MM.1S (cell line): ENCODE measurements at regions not wholly inside any gene's neighbourhood (a gene's known extent, or its start where the extent isn't known, plus 50 kb on each side); places are given as distances from the start of the nearest gene placed in this dataset.

Experiments used
- DNase-seq: peaks from one replicate; pipeline ENCODE4 v3.0.0-alpha.2; 2015
- H2AFZ ChIP-seq: fragments of 300-600 bp; sonication (generic); 2 replicates; pipeline ENCODE4 v1.6.0; 2016; ENCODE audit warnings: antibody characterized with exemption, low read length
- H3F3A ChIP-seq: fragments of 300-600 bp; sonication (generic); 2 replicates; pipeline ENCODE4 v1.6.1; 2016; ENCODE audit warnings: mild to moderate bottlenecking, antibody characterized with exemption, low read length, moderate library complexity, mixed read lengths; ENCODE audit not compliant: insufficient read depth
- H3K27ac ChIP-seq: fragments of 300-600 bp; sonication (generic); 2 replicates; pipeline ENCODE4 v1.5.1; 2016; ENCODE audit warnings: mild to moderate bottlenecking, low read length
- H3K27me3 ChIP-seq: fragments of 300-600 bp; sonication (generic); replicated peaks from 2 replicates; pipeline ENCODE4 v1.6.0; 2016; ENCODE audit warnings: low read length; ENCODE audit not compliant: insufficient read depth
- H3K36me3 ChIP-seq: fragments of 300-600 bp; sonication (generic); replicated peaks from 2 replicates; pipeline ENCODE4 v1.6.1; 2016; ENCODE audit warnings: mild to moderate bottlenecking, low read length, mixed read lengths; ENCODE audit not compliant: insufficient read depth
- H3K4me1 ChIP-seq: fragments of 300-600 bp; sonication (generic); 2 replicates; pipeline ENCODE4 v1.6.1; 2016; ENCODE audit warnings: low read length, mixed read lengths
- H3K4me2 ChIP-seq: fragments of 300-600 bp; sonication (generic); 2 replicates; pipeline ENCODE4 v1.6.0; 2016; ENCODE audit warnings: low read depth, low read length
- H3K4me3 ChIP-seq: fragments of 300-600 bp; sonication (generic); 2 replicates; pipeline ENCODE4 v1.5.1; 2016; ENCODE audit warnings: low read length, mixed read lengths
- H3K79me2 ChIP-seq: fragments of 300-600 bp; sonication (generic); 2 replicates; pipeline ENCODE4 v1.6.1; 2016; ENCODE audit warnings: mixed run types, low read length, mixed read lengths
- H3K9ac ChIP-seq: fragments of 300-600 bp; sonication (generic); 2 replicates; pipeline ENCODE4 v1.6.1; 2016; ENCODE audit warnings: low read length, mixed read lengths
- H3K9me2 ChIP-seq: fragments of 300-600 bp; sonication (generic); replicated peaks from 2 replicates; pipeline ENCODE4 v1.6.1; 2016; ENCODE audit warnings: mild to moderate bottlenecking, low read length, mixed read lengths; ENCODE audit not compliant: insufficient read depth
- H3K9me3 ChIP-seq: fragments of 300-600 bp; sonication (generic); replicated peaks from 2 replicates; pipeline ENCODE4 v1.6.1; 2016; ENCODE audit warnings: mild to moderate bottlenecking, low read length, mixed read lengths; ENCODE audit not compliant: insufficient read depth
- H4K20me1 ChIP-seq: fragments of 300-600 bp; sonication (generic); 2 replicates; pipeline ENCODE4 v1.6.1; 2016; ENCODE audit warnings: mild to moderate bottlenecking, low read length, moderate library complexity, mixed read lengths; ENCODE audit not compliant: insufficient read depth
- CTCF ChIP-seq: fragments of 300-600 bp; sonication (generic); IDR thresholded peaks from 2 replicates; pipeline ENCODE4 v1.5.1; 2016; ENCODE audit warnings: antibody characterized with exemption, low read length, mixed read lengths
- EZH2 ChIP-seq: fragments of 300-600 bp; sonication (generic); optimal IDR thresholded peaks from 2 replicates; pipeline ENCODE3; 2017; ENCODE audit warnings: low read depth, mild to moderate bottlenecking, antibody characterized with exemption, low read length, mixed read lengths
- EZH2phosphoT487 ChIP-seq: fragments of 300-600 bp; sonication (generic); IDR thresholded peaks from 2 replicates; pipeline ENCODE4 v1.6.1; 2018; ENCODE audit warnings: antibody characterized with exemption, low read length

GRCh38 chr13:107912745-107913144, 302.6 kb downstream of the LIG4 start:
- Histone ChIP-seq H3K27ac (no peak overlapping the region), H3K27me3 (no peaks in the 10 kb centered on the region), H3K9ac (no peak overlapping the region), H4K20me1 (no peaks in the 10 kb centered on the region), H3K4me3 (no peak overlapping the region), H3K4me2 (no peak overlapping the region), H3K79me2 (no peaks in the 10 kb centered on the region), H2AFZ (no peak overlapping the region), H3K9me2 (no peaks in the 10 kb centered on the region), H3K4me1 (no peaks in the 10 kb centered on the region), H3K36me3 (no peaks in the 10 kb centered on the region), H3K9me3 (no peaks in the 10 kb centered on the region), H3F3A (no peaks in the 10 kb centered on the region)
- no peak for DNase-seq
- TF ChIP-seq EZH2 (no peak), CTCF (no peak), EZH2phosphoT487 (no peak)

- Histone ChIP-seq H3K36me3 (no peaks in the 10 kb centered on the region), H3K9me3 (no peaks in the 10 kb centered on the region), H2AFZ (no peak overlapping the region), H3K27me3 (no peaks in the 10 kb centered on the region), H3K4me3 (no peak overlapping the region), H3K9me2 (no peaks in the 10 kb centered on the region), H3K4me1 (no peaks in the 10 kb centered on the region), H3K4me2 (no peak overlapping the region), H4K20me1 (no peaks in the 10 kb centered on the region), H3F3A (no peaks in the 10 kb centered on the region), H3K27ac (no peak overlapping the region), H3K9ac (no peak overlapping the region), H3K79me2 (no peaks in the 10 kb centered on the region)
- TF ChIP-seq EZH2phosphoT487 (no peak), CTCF (no peak), EZH2 (no peak)
- no peak for DNase-seq
Observed at GRCh38 chr13:107907065-107907805, 308.1 kb downstream of the LIG4 start.

- H3K79me2 ChIP-seq = no peaks in the 10 kb centered on the region
- H3K9me3 ChIP-seq = no peaks in the 10 kb centered on the region
- no peaks in the 10 kb centered on the region for H3K9me2 ChIP-seq
- H2AFZ ChIP-seq = no peak overlapping the region
- H3K4me3 ChIP-seq = no peak overlapping the region
- H3F3A ChIP-seq = no peaks in the 10 kb centered on the region
- no peak overlapping the region for H3K4me2 ChIP-seq
- H3K36me3 ChIP-seq = no peaks in the 10 kb centered on the region
- H3K9ac ChIP-seq = no peak overlapping the region
- no peaks in the 10 kb centered on the region for H3K4me1 ChIP-seq
- TF ChIP-seq EZH2 (no peak), EZH2phosphoT487 (no peak), CTCF (no peak)
- H3K27ac ChIP-seq = no peak overlapping the region
- no peaks in the 10 kb centered on the region for H4K20me1 ChIP-seq
- no peak for DNase-seq
- no peaks in the 10 kb centered on the region for H3K27me3 ChIP-seq
Observed at GRCh38 chr13:107906131-107906530, 309.2 kb downstream of the LIG4 start.
